A673 (cell line): ENCODE measurements at regions not wholly inside any gene's neighbourhood (a gene's known extent, or its start where the extent isn't known, plus 50 kb on each side); places are given as distances from the start of the nearest gene placed in this dataset.

ENCODE experiments used
- EZH2 ChIP-seq: fragments of 200-600 bp; sonication (generic); IDR thresholded peaks from 2 replicates; pipeline ENCODE4 v1.6.1; 2017; ENCODE audit warnings: borderline replicate concordance, low read depth, mild to moderate bottlenecking, mixed read lengths, antibody characterized with exemption, low read length; ENCODE audit not compliant: poor library complexity, severe bottlenecking
- TF ChIP-seq, protein P1 (sequence below): fragments of 300-800, 200-600 bp; sonication (generic); conservative IDR thresholded peaks from 2 replicates; pipeline ENCODE4 v1.5.1; 2017; ENCODE audit warnings: low read depth, mild to moderate bottlenecking, antibody characterized with exemption, low read length, moderate library complexity, mixed read lengths

DNA sequence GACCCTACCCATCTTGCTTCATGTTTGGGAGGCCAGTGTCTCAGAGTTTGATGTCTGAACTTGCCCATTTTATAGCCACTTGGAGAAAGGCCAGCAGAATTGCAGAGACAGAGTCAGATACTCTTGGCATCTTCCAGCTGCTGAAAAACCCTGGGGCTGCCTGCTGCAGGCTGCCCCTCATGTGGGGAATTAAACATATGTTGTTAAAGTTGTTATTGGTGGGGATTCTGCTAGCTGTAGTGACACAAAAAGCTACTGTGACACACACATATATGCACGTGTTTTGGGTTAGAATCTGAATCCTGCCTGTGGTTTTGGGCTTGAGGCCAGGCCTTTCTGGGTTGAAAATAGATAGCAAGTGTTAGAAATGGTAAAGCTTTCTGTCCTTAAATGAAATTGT lies 1288.4 kb downstream of the AACS start:
- TF ChIP-seq, protein P1, sequence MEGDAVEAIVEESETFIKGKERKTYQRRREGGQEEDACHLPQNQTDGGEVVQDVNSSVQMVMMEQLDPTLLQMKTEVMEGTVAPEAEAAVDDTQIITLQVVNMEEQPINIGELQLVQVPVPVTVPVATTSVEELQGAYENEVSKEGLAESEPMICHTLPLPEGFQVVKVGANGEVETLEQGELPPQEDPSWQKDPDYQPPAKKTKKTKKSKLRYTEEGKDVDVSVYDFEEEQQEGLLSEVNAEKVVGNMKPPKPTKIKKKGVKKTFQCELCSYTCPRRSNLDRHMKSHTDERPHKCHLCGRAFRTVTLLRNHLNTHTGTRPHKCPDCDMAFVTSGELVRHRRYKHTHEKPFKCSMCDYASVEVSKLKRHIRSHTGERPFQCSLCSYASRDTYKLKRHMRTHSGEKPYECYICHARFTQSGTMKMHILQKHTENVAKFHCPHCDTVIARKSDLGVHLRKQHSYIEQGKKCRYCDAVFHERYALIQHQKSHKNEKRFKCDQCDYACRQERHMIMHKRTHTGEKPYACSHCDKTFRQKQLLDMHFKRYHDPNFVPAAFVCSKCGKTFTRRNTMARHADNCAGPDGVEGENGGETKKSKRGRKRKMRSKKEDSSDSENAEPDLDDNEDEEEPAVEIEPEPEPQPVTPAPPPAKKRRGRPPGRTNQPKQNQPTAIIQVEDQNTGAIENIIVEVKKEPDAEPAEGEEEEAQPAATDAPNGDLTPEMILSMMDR, result no peak
- TF ChIP-seq EZH2, result no peak
